ENCODE measurements at regions not wholly inside any gene's neighbourhood (a gene's known extent, or its start where the extent isn't known, plus 50 kb on each side); places are given as distances from the start of the nearest gene placed in this dataset.

DNA sequence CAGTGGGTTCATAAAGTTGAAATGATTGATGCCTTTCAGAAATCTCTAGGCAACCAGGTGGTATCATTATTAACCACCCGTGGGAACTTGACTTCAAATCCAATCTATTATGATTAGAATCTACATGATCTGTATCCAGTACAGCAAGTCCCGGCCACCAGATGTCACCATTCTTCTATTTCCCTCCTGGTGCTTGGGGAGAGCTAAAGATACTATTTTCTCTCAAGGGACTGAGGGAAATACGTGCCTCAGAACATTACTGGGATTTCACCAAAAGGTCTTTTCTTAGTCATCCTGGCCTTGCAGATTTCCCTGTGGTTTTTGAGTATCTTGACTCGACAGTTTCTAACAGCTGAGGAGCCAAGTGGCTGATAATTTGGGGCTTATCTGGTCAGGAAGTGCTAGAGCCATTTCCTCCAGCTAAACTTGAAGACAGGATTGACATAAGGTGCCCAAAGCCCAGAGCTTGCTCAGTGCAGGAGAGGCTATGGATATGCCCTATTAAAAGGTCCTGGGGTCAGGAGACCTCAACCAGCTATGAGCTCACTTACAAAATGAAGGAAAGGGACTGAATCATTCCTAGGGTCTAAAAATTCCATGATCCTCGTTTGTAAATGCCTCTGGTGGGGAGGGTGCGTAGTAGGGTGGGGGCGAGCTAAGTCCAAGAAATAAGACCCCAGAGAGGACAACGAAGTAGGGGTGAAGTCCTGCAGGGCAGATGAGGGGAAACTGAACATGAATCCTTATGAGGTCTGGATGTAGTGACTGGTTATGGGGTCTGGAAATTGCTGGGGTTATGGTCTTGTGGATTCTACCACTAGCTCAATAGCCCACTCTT lies 135.4 kb upstream of the MGAT5 start:
- Histone ChIP-seq H2AFZ (ENCODE audit: low read depth, low read length) (no peak overlapping the region), H3K9me3 (ENCODE audit: low read length) (no peaks in the 10 kb centered on the region), H3K4me3 (ENCODE audit: low read length) (peak overlapping the region; percentile 12), H3K4me1 (ENCODE audit: insufficient read depth, low read length) (peaks cover 18% of the 10 kb centered on the region), H3K27me3 (ENCODE audit: insufficient read depth, low read length) (no peaks in the 10 kb centered on the region), H3K36me3 (ENCODE audit: insufficient read depth, low read length) (no peaks in the 10 kb centered on the region)

DNA sequence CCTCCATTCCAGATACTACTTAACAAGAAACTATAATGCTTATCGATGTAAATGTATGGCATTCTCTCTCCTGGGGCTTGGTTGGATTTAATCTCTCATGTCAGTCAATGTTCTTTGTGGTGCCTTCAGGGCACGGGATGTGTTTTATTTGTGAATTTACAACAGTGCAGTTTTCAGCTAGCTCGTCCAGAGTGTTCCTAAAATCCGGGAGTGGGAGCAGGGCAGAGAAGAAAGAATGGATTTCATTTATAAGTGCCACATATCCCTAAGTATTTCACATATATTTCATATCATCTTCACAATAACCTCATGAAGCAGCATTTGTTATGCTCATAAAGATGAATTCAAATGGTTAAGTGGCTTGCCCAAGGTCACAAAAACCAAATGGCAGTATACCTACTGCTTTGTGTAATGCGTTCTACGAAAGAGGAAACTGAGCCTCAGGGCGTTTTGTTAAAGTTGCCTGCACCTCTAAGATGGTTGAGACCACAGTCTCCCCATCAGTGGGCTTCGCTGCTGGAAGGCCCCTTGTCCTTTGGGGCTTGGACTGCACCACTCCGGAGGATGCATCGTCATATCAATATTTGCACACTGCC lies 134.7 kb upstream of the MGAT5 start:
- no peaks in the 10 kb centered on the region for H3K9me3 ChIP-seq (ENCODE audit: low read length)
- no peaks in the 10 kb centered on the region for H3K27me3 ChIP-seq (ENCODE audit: insufficient read depth, low read length)
- peaks cover 18% of the 10 kb centered on the region for H3K4me1 ChIP-seq (ENCODE audit: insufficient read depth, low read length)
- no peaks in the 10 kb centered on the region for H3K36me3 ChIP-seq (ENCODE audit: insufficient read depth, low read length)
- H2AFZ ChIP-seq (ENCODE audit: low read depth, low read length): peak overlapping the region; percentile 7
- peak overlapping the region; percentile 85 for H3K4me3 ChIP-seq (ENCODE audit: low read length)

DNA sequence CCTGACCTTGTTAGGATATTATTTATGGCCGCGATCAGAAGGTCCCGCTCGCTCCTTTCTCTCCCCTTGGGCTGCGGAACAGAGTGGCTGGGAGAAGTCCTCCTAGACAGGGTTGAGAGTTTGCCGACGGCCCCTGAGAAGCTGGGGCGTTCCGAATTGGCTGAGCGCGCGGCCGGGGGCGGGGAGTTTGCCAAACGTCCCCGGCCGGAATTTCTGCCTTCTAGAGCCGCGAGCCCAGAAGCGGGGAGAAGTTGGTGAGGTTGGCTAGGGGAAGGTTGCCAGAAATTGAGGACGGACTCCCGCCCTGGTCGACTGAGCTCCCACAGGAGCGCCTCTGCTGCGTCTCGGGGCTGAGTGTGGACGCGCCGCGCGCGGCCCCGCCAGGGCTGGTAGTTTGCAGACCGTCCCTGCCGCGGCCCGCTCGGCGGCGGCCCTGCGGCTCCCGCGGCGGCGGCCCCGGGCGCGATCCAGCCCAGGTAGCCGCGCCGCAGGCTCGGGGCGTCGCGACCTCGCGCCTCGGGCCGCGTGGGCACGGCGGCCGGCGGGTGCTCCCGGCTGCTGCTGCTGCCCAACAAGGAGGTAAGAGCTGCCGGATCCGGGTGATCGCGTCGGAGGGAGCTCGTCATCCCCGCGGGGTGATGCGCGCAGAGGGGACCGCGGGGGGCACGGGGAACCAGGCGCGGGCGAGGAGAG lies 134.0 kb upstream of the MGAT5 start:
- Histone ChIP-seq H3K9me3 (ENCODE audit: low read length) (no peaks in the 10 kb centered on the region), H3K36me3 (ENCODE audit: insufficient read depth, low read length) (no peaks in the 10 kb centered on the region), H3K4me1 (ENCODE audit: insufficient read depth, low read length) (peaks cover 18% of the 10 kb centered on the region), H3K27me3 (ENCODE audit: insufficient read depth, low read length) (no peaks in the 10 kb centered on the region), H3K4me3 (ENCODE audit: low read length) (peak overlapping the region; percentile 85), H2AFZ (ENCODE audit: low read depth, low read length) (peak overlapping the region; percentile 96)

DNA sequence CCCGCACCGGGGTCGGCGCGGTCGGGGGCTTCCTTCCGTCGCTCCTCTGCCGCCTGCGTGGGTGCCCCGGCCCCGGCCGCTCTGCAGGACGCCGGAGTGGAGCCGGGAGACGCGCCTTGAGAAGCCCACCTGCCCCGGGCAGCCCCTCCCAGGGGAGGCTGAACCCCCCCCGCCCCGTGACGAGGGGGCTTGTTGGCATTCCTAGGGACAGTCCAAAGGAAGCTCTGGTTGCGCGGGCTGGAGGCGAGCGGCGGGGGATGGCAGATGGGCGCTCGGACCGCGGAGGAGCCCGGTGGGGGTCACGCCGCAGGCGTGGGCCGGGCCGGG lies 133.5 kb upstream of the MGAT5 start:
- Histone ChIP-seq H3K9me3 (ENCODE audit: low read length) (no peaks in the 10 kb centered on the region), H3K4me3 (ENCODE audit: low read length) (peak overlapping the region; percentile 85), H2AFZ (ENCODE audit: low read depth, low read length) (peak overlapping the region; percentile 96), H3K27me3 (ENCODE audit: insufficient read depth, low read length) (no peaks in the 10 kb centered on the region), H3K36me3 (ENCODE audit: insufficient read depth, low read length) (no peaks in the 10 kb centered on the region), H3K4me1 (ENCODE audit: insufficient read depth, low read length) (peaks cover 18% of the 10 kb centered on the region)

DNA sequence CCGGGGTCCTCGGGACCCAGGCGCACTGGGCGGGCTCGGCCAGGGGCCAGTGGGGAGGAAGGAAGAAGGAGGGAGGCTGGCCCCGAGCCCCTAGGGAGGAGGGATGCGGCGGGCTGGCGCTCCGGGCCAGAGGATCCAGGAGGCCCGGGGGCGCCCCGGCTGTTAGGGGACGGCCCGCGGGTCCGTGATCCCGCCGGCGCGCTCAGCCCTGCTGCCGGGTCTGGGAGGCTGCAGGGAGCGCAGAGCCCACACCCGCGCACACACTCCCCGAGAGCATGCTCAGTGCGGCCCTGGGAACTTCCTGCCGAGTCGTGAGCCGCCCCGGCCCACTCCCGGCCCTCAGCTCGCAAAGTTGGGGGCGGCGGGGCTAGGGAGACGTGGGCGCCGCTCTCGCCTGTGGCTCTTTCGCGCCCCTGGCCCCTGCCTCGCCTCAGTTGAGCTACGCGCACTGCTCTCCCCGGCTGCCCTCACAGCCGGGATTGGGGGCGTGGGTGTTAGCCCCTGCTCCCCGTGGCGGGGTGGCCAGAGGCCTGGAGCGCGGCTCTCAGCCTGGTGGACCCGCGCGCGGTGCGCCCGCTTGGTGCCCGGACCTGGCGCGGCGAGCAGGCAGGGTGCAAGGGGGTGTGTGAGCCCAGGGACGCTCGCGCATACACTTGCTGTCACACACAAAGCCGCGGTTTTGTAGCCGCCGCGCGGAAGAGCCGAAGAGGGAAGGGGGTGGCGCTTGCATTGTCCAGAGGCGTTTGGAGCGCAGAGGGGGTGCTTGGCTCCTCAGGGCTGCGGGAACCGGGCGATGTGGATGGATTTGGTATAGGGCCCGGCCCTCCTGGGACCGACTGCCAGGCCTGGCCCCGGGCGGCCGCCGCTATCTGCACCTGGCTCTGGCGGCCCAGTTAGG lies 132.9 kb upstream of the MGAT5 start:
- Histone ChIP-seq H3K4me3 (ENCODE audit: low read length) (peak overlapping the region; percentile 85), H3K4me1 (ENCODE audit: insufficient read depth, low read length) (peaks cover 18% of the 10 kb centered on the region), H2AFZ (ENCODE audit: low read depth, low read length) (peak overlapping the region; percentile 96), H3K9me3 (ENCODE audit: low read length) (no peaks in the 10 kb centered on the region), H3K27me3 (ENCODE audit: insufficient read depth, low read length) (no peaks in the 10 kb centered on the region), H3K36me3 (ENCODE audit: insufficient read depth, low read length) (no peaks in the 10 kb centered on the region)

DNA sequence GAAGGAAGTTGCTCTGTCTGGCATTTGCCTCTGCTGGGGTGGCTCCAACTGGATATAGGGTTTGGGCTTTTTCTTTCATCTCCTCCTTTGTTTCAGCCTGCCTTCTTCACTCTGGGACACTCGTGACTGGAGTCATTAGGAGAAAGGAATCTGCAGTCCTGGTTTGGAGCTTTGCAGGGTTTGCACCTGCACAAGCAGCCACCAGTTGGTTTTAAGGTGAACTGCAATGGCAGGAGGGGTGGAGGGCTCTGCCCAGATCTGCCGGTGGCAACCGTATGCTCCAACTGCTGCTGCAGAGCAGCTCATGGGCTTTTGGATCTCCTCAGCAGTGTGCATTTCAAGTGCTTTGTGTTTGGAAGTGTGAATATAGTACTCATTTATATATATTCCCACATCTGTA lies 131.3 kb upstream of the MGAT5 start:
- H3K27me3 ChIP-seq (ENCODE audit: insufficient read depth, low read length): no peaks in the 10 kb centered on the region
- no peaks in the 10 kb centered on the region for H3K36me3 ChIP-seq (ENCODE audit: insufficient read depth, low read length)
- no peak overlapping the region for H3K4me3 ChIP-seq (ENCODE audit: low read length)

DNA sequence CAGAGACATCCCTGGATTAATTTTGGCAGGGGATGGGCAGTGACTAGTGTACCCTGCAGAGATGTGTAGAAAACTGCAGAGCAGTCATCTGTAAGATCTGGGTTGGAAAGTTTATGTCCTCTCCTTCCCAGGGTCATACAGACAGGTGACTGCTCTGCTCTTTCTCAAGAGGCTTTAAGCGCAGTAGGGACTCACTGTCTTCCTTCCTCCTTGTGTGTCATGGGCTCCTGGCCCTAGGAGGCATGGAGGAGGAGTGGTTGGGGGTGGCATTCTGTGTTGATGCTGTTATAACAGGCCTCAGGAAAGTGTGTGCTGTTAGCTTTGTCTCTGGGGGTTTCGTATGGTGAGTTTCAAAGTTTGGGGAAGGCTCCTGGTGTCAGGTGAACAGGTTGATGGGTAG lies 130.5 kb upstream of the MGAT5 start:
- Histone ChIP-seq H3K4me1 (ENCODE audit: insufficient read depth, low read length) (peaks cover 18% of the 10 kb centered on the region), H3K9me3 (ENCODE audit: low read length) (no peaks in the 10 kb centered on the region), H3K4me3 (ENCODE audit: low read length) (no peak overlapping the region), H2AFZ (ENCODE audit: low read depth, low read length) (no peak overlapping the region), H3K27me3 (ENCODE audit: insufficient read depth, low read length) (no peaks in the 10 kb centered on the region), H3K36me3 (ENCODE audit: insufficient read depth, low read length) (no peaks in the 10 kb centered on the region)

More for the DNA sequence above, 131.3 kb upstream of the MGAT5 start:
- Histone ChIP-seq H3K4me1 (ENCODE audit: insufficient read depth, low read length) (peaks cover 18% of the 10 kb centered on the region), H3K9me3 (ENCODE audit: low read length) (no peaks in the 10 kb centered on the region), H2AFZ (ENCODE audit: low read depth, low read length) (no peak overlapping the region)

DNA sequence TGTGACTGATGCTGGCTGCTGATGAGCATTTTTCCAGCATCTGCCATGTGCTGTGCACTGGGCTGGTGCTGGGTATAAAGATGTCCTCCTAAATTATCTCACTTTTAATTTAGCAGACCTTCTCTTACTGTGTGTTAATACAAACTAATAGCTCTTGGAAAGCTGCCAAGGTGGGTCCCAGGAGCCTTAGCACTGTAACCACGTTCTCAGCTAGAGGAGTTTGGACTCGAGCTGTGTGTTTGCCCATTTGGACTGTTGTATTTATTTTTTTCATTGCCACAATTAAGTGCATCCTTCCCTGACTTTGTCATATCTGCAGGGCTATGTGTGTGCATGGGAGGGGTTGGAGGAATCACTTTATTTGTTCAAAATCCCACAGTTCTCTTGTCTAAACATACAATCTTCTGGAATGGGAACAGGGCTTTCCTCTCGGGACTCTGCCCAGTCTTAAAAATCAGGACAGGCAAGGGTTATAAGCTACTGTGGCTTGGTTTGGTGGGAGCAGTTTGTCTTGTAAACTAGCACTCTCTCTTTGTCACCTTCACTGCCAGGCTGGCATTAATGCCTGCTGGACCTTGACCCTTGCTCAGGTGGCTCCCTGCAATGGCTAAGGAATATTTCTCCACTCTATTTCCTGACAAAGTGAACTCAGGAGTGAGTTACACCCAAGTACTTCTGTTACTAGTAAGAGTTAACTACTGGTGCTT lies 129.7 kb upstream of the MGAT5 start:
- H3K9me3 ChIP-seq (ENCODE audit: low read length): peaks cover 2% of the 10 kb centered on the region
- no peak overlapping the region for H3K4me3 ChIP-seq (ENCODE audit: low read length)
- peaks cover 10% of the 10 kb centered on the region for H3K4me1 ChIP-seq (ENCODE audit: insufficient read depth, low read length)
- no peaks in the 10 kb centered on the region for H3K36me3 ChIP-seq (ENCODE audit: insufficient read depth, low read length)
- no peak overlapping the region for H2AFZ ChIP-seq (ENCODE audit: low read depth, low read length)
- H3K27me3 ChIP-seq (ENCODE audit: insufficient read depth, low read length): no peaks in the 10 kb centered on the region

DNA sequence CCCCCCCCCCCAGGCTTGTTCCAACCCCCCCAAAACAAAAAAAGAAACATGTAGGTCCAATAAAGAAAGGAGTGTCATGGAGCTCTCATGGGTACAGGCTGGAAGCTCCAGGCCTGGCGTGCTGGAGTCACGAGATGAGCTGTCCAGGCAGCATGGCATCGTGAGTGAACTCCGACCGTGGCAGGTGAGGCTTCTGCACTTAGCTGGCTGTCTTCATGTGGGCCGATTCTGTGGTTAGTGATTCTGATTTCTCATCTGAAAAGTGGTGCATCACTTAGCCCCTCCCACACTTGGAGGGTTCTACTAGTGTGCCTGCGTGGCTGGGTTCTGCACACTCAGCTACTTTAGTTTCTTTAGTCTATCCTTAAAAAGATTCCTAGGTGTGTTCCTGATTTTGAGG lies 126.4 kb upstream of the MGAT5 start:
- Histone ChIP-seq H3K9me3 (ENCODE audit: low read length) (peaks cover 6% of the 10 kb centered on the region), H3K36me3 (ENCODE audit: insufficient read depth, low read length) (no peaks in the 10 kb centered on the region), H3K4me1 (ENCODE audit: insufficient read depth, low read length) (no peaks in the 10 kb centered on the region), H2AFZ (ENCODE audit: low read depth, low read length) (no peak overlapping the region), H3K4me3 (ENCODE audit: low read length) (no peak overlapping the region), H3K27me3 (ENCODE audit: insufficient read depth, low read length) (no peaks in the 10 kb centered on the region)

DNA sequence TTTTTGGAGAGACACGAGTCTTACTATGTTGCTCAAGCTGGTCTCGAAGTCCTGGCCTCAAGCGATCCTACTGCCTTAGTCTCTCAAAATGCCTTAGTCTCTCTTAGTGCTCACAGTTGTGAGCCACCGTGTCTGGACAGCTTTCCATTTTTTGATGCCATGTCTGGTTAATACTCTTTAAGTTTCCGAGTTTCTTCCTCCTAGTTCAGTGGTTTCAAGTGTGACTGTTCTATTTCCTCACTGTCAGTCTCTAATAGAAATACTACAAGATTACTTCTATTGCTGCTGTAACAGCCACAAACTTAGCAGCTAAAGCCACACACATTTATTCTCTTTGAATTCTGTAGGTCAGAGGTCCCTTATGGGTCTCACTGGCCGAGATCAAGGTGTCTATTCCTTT lies 125.1 kb upstream of the MGAT5 start:
- peaks cover 6% of the 10 kb centered on the region for H3K9me3 ChIP-seq (ENCODE audit: low read length)
- H3K27me3 ChIP-seq (ENCODE audit: insufficient read depth, low read length): no peaks in the 10 kb centered on the region
- peaks cover 2% of the 10 kb centered on the region for H3K4me1 ChIP-seq (ENCODE audit: insufficient read depth, low read length)
- H2AFZ ChIP-seq (ENCODE audit: low read depth, low read length): no peak overlapping the region
- no peaks in the 10 kb centered on the region for H3K36me3 ChIP-seq (ENCODE audit: insufficient read depth, low read length)
- H3K4me3 ChIP-seq (ENCODE audit: low read length): no peak overlapping the region

DNA sequence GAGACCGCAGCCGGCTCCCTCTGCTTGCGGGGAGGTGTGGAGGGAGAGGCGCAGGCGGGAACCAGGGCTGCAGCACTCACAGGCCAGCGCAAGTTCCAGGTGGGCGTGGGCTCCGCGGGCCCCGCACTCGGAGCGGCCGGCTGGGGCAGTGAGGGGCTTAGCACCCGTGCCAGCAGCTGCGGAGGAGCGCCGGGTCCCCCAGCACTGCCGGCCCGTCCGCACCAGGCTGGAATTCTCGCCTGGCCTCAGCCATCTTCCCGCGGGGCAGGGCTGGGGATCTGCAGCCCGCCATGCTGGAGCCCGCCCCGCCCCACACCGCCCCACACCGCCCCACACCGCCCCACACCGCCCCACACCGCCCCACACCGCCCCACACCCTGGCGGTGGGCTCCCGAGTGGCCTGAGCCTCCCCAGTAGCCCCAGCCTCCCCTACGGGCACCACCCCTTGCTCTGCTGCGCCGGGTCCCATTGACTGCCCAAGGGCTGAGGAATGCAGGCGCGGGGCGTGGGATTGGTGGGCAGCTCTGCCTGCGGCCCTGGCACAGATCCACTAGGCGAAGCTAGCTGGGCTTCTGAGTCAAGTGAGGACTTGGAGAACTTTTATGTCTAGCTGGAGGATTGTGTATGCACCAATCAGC lies 123.9 kb upstream of the MGAT5 start:
- peaks cover 6% of the 10 kb centered on the region for H3K9me3 ChIP-seq (ENCODE audit: low read length)
- H3K27me3 ChIP-seq (ENCODE audit: insufficient read depth, low read length): no peaks in the 10 kb centered on the region
- H3K4me3 ChIP-seq (ENCODE audit: low read length): no peak overlapping the region
- peaks cover 2% of the 10 kb centered on the region for H3K4me1 ChIP-seq (ENCODE audit: insufficient read depth, low read length)
- H3K36me3 ChIP-seq (ENCODE audit: insufficient read depth, low read length): no peaks in the 10 kb centered on the region
- H2AFZ ChIP-seq (ENCODE audit: low read depth, low read length): no peak overlapping the region
